Tibial nerve (tissue), 3 donors: ENCODE measurements at regions not wholly inside any gene's neighbourhood (a gene's known extent, or its start where the extent isn't known, plus 50 kb on each side); places are given as distances from the start of the nearest gene placed in this dataset.

Experiments used
- CTCF ChIP-seq, 5 experiments: fragments of 200-600 bp in 3 of 5; fragments of 450-650 bp in 2 of 5; sonication (generic) in 3 of 5; IDR thresholded peaks; one replicate each; pipeline ENCODE4 v1.5.1; 2016 to 2019; ENCODE audit warnings: antibody characterized with exemption in 5 of 5, mild to moderate bottlenecking in 3 of 5, moderate library complexity in 2 of 5
- POLR2A ChIP-seq, 2 donors: fragments of 450-650 bp; IDR thresholded peaks; one replicate each; pipeline ENCODE4 v1.6.1; 2017; ENCODE audit warnings: antibody characterized with exemption in 2 of 2, mild to moderate bottlenecking in 2 of 2, moderate library complexity in 2 of 2

GRCh38 chr18:24825397-24825796 lies 365.0 kb downstream of the HRH4 start:
- no peak for TF ChIP-seq POLR2A (IDR thresholded peaks at IDR 0.05)
- no peak for TF ChIP-seq CTCF (IDR thresholded peaks at IDR 0.05)
